HG03280 (cell line): ENCODE measurements at regions not wholly inside any gene's neighbourhood (a gene's known extent, or its start where the extent isn't known, plus 50 kb on each side); places are given as distances from the start of the nearest gene placed in this dataset.
"Not testable (repeated sequence)": the region's sequence is repeated elsewhere in the genome, so short reads cannot be mapped to it uniquely, and the experiment has no call there.

Source experiments
- ATAC-seq: cut with Tn5 transposase; IDR thresholded peaks from one replicate; pipeline ENCODE4 v1.9.1; 2021; ENCODE audit warnings: mild to moderate bottlenecking, moderate library complexity; ENCODE audit not compliant: unreplicated experiment

- no peak for ATAC-seq
Measured at GRCh38 chrX:81348388-81348787, 146.5 kb downstream of the SH3BGRL start.

GRCh38 chrX:81354954-81355353 is 153.1 kb downstream of the SH3BGRL start:
- ATAC-seq, result no peak

- ATAC-seq, result no peak
Measured at GRCh38 chrX:81355436-81355835, 153.5 kb downstream of the SH3BGRL start.

GRCh38 chrX:81367291-81367690 is 165.4 kb downstream of the SH3BGRL start:
- ATAC-seq, result no peak

- ATAC-seq, result no peak
Measured at GRCh38 chrX:81377329-81377728, 175.4 kb downstream of the SH3BGRL start.

- no peak for ATAC-seq
Measured at GRCh38 chrX:81378560-81378959, 176.7 kb downstream of the SH3BGRL start.

GRCh38 chrX:81390237-81390636 is 188.3 kb downstream of the SH3BGRL start:
- ATAC-seq, result peak; percentile 69

GRCh38 chrX:81392396-81392795 is 190.5 kb downstream of the SH3BGRL start:
- ATAC-seq, result no peak

GRCh38 chrX:81405781-81406180 is 203.9 kb downstream of the SH3BGRL start:
- ATAC-seq, result no peak

- ATAC-seq, result no peak
Measured at GRCh38 chrX:81411517-81411916, 209.6 kb downstream of the SH3BGRL start.

- ATAC-seq, result no peak
Measured at GRCh38 chrX:81412428-81412827, 210.5 kb downstream of the SH3BGRL start.

- ATAC-seq, result not testable (repeated sequence)
Measured at GRCh38 chrX:81412857-81413256, 211.0 kb downstream of the SH3BGRL start.

GRCh38 chrX:81414630-81415029 is 212.7 kb downstream of the SH3BGRL start:
- no peak for ATAC-seq
